DND-41 (cell line): ENCODE measurements at regions not wholly inside any gene's neighbourhood (a gene's known extent, or its start where the extent isn't known, plus 50 kb on each side); places are given as distances from the start of the nearest gene placed in this dataset.

Experiments used
- EZH2 ChIP-seq: IDR thresholded peaks from 3 replicates; pipeline ENCODE4 v1.6.1; 2012; ENCODE audit warnings: borderline replicate concordance, low read depth, mild to moderate bottlenecking, moderate library complexity, low read length, inconsistent platforms; ENCODE audit not compliant: severe bottlenecking
- TF ChIP-seq, protein P1 (sequence below): IDR thresholded peaks from 2 replicates; pipeline ENCODE4 v1.5.1; 2012; ENCODE audit warnings: borderline replicate concordance, low read length, moderate library complexity, mild to moderate bottlenecking; ENCODE audit not compliant: poor library complexity, severe bottlenecking; ENCODE audit errors: extremely low read depth

DNA sequence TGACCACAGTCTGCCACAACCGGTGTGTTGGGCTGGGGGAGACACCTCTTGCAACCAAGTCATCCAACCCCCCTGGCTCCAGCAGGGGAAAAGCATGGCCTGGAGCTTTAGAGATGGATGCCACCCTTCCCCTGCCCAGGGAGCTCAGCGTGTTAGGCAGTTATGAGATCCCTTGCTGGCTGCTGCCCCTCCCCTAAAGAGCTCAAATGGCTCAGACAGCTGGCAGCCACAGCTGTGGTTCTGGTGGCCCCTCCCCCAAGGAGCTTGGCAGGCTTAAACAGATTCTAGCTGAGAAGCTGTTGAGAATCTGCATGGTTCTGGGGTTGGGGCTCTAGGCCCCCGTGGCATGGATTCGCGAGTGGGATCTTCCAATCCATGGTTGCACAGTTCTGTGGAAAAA is 64.7 kb downstream of the TEX51 start:
- TF ChIP-seq, protein P1, sequence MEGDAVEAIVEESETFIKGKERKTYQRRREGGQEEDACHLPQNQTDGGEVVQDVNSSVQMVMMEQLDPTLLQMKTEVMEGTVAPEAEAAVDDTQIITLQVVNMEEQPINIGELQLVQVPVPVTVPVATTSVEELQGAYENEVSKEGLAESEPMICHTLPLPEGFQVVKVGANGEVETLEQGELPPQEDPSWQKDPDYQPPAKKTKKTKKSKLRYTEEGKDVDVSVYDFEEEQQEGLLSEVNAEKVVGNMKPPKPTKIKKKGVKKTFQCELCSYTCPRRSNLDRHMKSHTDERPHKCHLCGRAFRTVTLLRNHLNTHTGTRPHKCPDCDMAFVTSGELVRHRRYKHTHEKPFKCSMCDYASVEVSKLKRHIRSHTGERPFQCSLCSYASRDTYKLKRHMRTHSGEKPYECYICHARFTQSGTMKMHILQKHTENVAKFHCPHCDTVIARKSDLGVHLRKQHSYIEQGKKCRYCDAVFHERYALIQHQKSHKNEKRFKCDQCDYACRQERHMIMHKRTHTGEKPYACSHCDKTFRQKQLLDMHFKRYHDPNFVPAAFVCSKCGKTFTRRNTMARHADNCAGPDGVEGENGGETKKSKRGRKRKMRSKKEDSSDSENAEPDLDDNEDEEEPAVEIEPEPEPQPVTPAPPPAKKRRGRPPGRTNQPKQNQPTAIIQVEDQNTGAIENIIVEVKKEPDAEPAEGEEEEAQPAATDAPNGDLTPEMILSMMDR, result no peak
- TF ChIP-seq EZH2, result no peak
